Kidney (tissue), 13 donors: ENCODE measurements at regions not wholly inside any gene's neighbourhood (a gene's known extent, or its start where the extent isn't known, plus 50 kb on each side); places are given as distances from the start of the nearest gene placed in this dataset.

Source experiments
- DNase-seq, 5 donors: peaks; one replicate each; pipeline ENCODE4 v3.0.0-alpha.2; 2013 to 2020
- FAIRE-seq: peaks from 2 replicates; lab custom pipeline; 2012; peaks lifted over from hg19 to GRCh38; lab: Jason Lieb, UNC
- H3K27ac ChIP-seq, 2 donors: one replicate each; pipeline ENCODE4 v1.7.0; 2013; ENCODE audit warnings: low read depth in 2 of 2, low read length in 2 of 2, inconsistent platforms in 1 of 2
- H3K27me3 ChIP-seq: one replicate; pipeline ENCODE4 v1.7.1; 2013; ENCODE audit warnings: low read length, inconsistent platforms; ENCODE audit not compliant: control insufficient read depth, insufficient read depth
- H3K36me3 ChIP-seq, 3 donors: one replicate each; pipeline versions ENCODE4 v1.7.0 to v1.7.1; 2013; ENCODE audit warnings: low read length in 3 of 3, control low read depth in 1 of 3, inconsistent platforms in 1 of 3; ENCODE audit not compliant: insufficient read depth in 3 of 3, control insufficient read depth in 2 of 3
- H3K4me1 ChIP-seq, 3 donors: one replicate each; pipeline versions ENCODE4 v1.7.0 to v1.7.1; 2013; ENCODE audit warnings: low read length in 3 of 3, inconsistent platforms in 1 of 3, low read depth in 1 of 3; ENCODE audit not compliant: control insufficient read depth in 2 of 3, insufficient read depth in 2 of 3
- H3K4me3 ChIP-seq, 3 donors: one replicate each; pipeline versions ENCODE4 v1.7.0 to v1.8.1; 2013; ENCODE audit warnings: low read length in 3 of 3, control low read depth in 1 of 3, inconsistent platforms in 1 of 3
- H3K9ac ChIP-seq, 3 donors: one replicate each; pipeline versions ENCODE4 v1.7.0 to v1.7.1; 2013; ENCODE audit warnings: low read length in 3 of 3, control low read depth in 1 of 3, inconsistent platforms in 1 of 3
- H3K9me3 ChIP-seq, 3 donors: one replicate each; pipeline versions ENCODE4 v1.7.0 to v1.7.1; 2013; ENCODE audit warnings: low read length in 3 of 3, control low read depth in 1 of 3, inconsistent platforms in 1 of 3; ENCODE audit not compliant: control insufficient read depth in 2 of 3, insufficient read depth in 1 of 3
- intact Hi-C: fragments of 100-400 bp; cut with DNase I; formaldehyde crosslinking; loops from one replicate; pipeline ENCODE4 v1.11.1; 2022
- TF ChIP-seq, protein P1 (sequence below): IDR thresholded peaks from 3 replicates; pipeline ENCODE4 v1.5.1; 2012; ENCODE audit warnings: mild to moderate bottlenecking, moderate library complexity, borderline replicate concordance; ENCODE audit not compliant: insufficient read depth; ENCODE audit errors: extremely low read depth
- donor health status: control.
- donor health status: control.
- donor health status: control.
- donor health status: control.
- donor health status: control.
- donor health status: DM: yes; HTN: yes; CAD: no.
- donor health status: Normal renal cell carcinoma (clear cell type).

DNA sequence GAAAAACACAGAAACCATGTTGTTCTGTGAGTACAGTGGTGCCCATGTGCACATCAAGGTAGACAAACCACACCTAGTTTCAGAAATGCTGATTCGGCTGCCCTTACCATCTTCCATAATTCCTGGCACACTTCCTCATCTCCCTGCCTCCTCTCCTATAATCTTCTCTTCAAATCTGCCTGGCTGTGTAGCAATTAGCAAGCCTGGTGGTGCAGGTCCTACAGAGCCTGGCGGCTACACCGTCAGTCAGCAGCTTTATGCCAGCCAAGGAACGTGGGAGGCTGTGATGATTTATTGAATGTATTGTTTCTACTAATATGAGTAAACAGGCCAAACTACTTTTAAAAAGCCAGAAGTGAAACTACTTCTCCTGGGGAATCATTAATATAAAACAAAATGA is 106.8 kb downstream of the SEMA6D start:
- TF ChIP-seq, protein P1, sequence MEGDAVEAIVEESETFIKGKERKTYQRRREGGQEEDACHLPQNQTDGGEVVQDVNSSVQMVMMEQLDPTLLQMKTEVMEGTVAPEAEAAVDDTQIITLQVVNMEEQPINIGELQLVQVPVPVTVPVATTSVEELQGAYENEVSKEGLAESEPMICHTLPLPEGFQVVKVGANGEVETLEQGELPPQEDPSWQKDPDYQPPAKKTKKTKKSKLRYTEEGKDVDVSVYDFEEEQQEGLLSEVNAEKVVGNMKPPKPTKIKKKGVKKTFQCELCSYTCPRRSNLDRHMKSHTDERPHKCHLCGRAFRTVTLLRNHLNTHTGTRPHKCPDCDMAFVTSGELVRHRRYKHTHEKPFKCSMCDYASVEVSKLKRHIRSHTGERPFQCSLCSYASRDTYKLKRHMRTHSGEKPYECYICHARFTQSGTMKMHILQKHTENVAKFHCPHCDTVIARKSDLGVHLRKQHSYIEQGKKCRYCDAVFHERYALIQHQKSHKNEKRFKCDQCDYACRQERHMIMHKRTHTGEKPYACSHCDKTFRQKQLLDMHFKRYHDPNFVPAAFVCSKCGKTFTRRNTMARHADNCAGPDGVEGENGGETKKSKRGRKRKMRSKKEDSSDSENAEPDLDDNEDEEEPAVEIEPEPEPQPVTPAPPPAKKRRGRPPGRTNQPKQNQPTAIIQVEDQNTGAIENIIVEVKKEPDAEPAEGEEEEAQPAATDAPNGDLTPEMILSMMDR, result no peak
- Histone ChIP-seq H3K4me3 (no peak overlapping the region), H3K27me3 (no peaks in the 10 kb centered on the region), H3K27ac (no peak overlapping the region), H3K4me1 (peaks cover 0 to 7% (median 0%) of the 10 kb centered on the region in 3 donors), H3K9me3 (no peaks in the 10 kb centered on the region), H3K36me3 (no peaks in the 10 kb centered on the region), H3K9ac (no peak overlapping the region)
- FAIRE-seq (no peak), DNase-seq (no peak)
- intact Hi-C loops, result no loop called here

DNA sequence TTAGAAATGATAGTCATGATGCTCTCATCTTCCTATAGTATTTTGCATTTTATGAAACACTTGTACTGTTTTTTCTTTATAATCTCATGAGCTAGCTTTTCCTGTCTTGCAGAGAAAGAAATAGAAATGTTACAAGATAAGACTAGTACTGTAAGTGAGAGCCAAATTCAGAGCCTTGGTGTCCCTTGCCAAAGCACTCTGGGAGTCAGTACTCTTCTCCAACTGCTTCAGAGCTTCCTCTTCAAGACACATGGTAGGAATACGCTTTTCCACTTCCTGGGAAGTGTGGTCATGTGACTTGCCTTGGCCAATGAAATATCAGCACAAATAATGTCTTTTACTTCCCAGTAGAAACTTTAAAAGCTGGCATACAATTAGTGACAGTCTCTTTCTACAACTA is 112.4 kb downstream of the SEMA6D start:
- DNase-seq, result no peak

DNA sequence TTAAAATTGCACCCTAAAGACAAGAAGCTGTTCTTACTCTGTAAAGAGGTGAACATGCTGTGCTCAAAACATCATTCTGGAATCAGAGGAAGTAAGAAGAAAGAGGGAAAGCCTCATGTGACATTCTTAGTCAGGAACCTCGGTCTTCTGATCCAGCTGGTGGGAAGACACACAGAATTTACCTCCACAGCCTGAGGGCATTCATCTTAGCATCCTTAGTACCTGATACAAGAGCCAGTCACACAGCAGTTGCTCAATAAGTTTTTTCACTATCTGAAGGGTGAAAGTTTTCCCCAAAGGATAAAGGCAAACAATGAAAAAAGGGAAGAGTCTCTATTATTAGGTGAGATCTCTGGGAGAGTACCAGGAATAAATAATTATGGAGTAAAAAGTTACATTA is 116.8 kb downstream of the SEMA6D start:
- TF ChIP-seq, protein P1, result no peak
- intact Hi-C loops, result no loop called here
- Histone ChIP-seq H3K4me1 (no peaks in the 10 kb centered on the region), H3K27me3 (no peaks in the 10 kb centered on the region), H3K27ac (no peak overlapping the region), H3K4me3 (no peak overlapping the region), H3K36me3 (no peaks in the 10 kb centered on the region), H3K9ac (no peak overlapping the region), H3K9me3 (peaks cover 0 to 3% (median 1%) of the 10 kb centered on the region in 3 donors)
- FAIRE-seq (no peak), DNase-seq (no peak)

More for the DNA sequence above, 112.4 kb downstream of the SEMA6D start:
- Histone ChIP-seq H3K4me1 (no peaks in the 10 kb centered on the region), H3K27ac (no peak overlapping the region), H3K4me3 (no peak overlapping the region), H3K27me3 (no peaks in the 10 kb centered on the region), H3K36me3 (no peaks in the 10 kb centered on the region), H3K9me3 (peaks cover 0 to 3% (median 1%) of the 10 kb centered on the region in 3 donors), H3K9ac (no peak overlapping the region)
- intact Hi-C loops, result no loop called here
- FAIRE-seq, result no peak
- TF ChIP-seq, protein P1, result no peak

DNA sequence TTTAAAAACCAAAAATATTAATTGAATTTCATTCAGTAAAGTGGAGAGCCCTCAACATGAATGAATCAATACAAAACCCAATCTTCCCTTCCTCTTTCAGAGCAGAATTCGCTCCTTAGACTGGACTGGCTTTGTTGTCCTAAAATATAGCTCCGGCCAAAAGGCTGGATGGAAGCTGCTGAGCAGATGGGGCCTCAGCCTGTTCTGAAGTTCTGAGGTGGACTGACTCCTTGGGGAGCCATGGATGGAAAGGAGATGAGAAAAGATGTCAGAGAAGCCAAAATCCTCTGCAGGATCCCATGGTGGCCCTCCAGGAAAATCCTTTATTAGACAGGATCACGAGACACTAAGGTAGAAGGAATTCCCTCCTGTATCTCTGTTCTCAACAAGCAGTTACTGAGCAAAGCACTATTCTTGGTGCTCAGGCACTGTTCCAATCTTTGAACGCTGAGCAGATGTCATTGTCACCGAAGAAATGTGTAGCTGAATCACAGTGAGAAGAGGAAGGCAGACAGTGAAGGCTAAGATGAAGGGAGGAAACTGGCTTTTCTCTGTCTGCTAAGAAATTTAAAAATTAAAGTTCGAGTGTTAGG is 122.0 kb downstream of the SEMA6D start:
- Histone ChIP-seq H3K4me1 (no peaks in the 10 kb centered on the region), H3K36me3 (no peaks in the 10 kb centered on the region), H3K27me3 (no peaks in the 10 kb centered on the region), H3K9ac (no peak overlapping the region), H3K4me3 (no peak overlapping the region), H3K9me3 (no peaks in the 10 kb centered on the region), H3K27ac (no peak overlapping the region)
- intact Hi-C loops, result no loop called here
- FAIRE-seq, result no peak
- TF ChIP-seq, protein P1, result no peak
- no peak for DNase-seq
